Muscle layer of colon (tissue), 2 donors: ENCODE measurements at regions not wholly inside any gene's neighbourhood (a gene's known extent, or its start where the extent isn't known, plus 50 kb on each side); places are given as distances from the start of the nearest gene placed in this dataset.
"Not testable (repeated sequence)": the region's sequence is repeated elsewhere in the genome, so short reads cannot be mapped to it uniquely, and the experiment has no call there.

Experiments used
- H3K27ac ChIP-seq: one replicate; pipeline ENCODE4 v1.7.0; 2013; ENCODE audit warnings: low read depth, mild to moderate bottlenecking, low read length, moderate library complexity
- H3K27me3 ChIP-seq, 2 donors: one replicate each; pipeline ENCODE4 v1.7.0; 2013; ENCODE audit warnings: low read length in 2 of 2, mild to moderate bottlenecking in 2 of 2; ENCODE audit not compliant: insufficient read depth in 2 of 2, control insufficient read depth in 1 of 2
- H3K36me3 ChIP-seq: one replicate; pipeline ENCODE4 v1.7.0; 2013; ENCODE audit warnings: mild to moderate bottlenecking, low read length; ENCODE audit not compliant: insufficient read depth
- H3K4me1 ChIP-seq: one replicate; pipeline ENCODE4 v1.7.0; 2013; ENCODE audit warnings: mild to moderate bottlenecking, low read length; ENCODE audit not compliant: insufficient read depth
- H3K4me3 ChIP-seq, 2 donors: one replicate each; pipeline ENCODE4 v1.7.0; 2013; ENCODE audit warnings: low read length in 2 of 2, low read depth in 1 of 2, mild to moderate bottlenecking in 1 of 2, moderate library complexity in 1 of 2
- H3K9ac ChIP-seq: one replicate; pipeline ENCODE4 v1.7.0; 2013; ENCODE audit warnings: low read length
- H3K9me3 ChIP-seq: one replicate; pipeline ENCODE4 v1.7.0; 2013; ENCODE audit warnings: mild to moderate bottlenecking, low read length
- donor health status: abdominal sarcoma.
- donor health status: Adenocarcinoma of cecum.

- no peaks in the 10 kb centered on the region for H3K36me3 ChIP-seq
- no peak overlapping the region for H3K27ac ChIP-seq
- H3K4me1 ChIP-seq, result no peaks in the 10 kb centered on the region
- H3K4me3 ChIP-seq, result no peak overlapping the region
- no peaks in the 10 kb centered on the region for H3K27me3 ChIP-seq
- H3K9ac ChIP-seq, result no peak overlapping the region
- H3K9me3 ChIP-seq, result no peaks in the 10 kb centered on the region
These were observed 123.2 kb downstream of the FGF18 start for GRCh38 chr5:171542525-171543140.

- no peaks in the 10 kb centered on the region for H3K27me3 ChIP-seq
- H3K27ac ChIP-seq, result no peak overlapping the region
- H3K9ac ChIP-seq, result no peak overlapping the region
- H3K4me3 ChIP-seq, result no peak overlapping the region
- H3K4me1 ChIP-seq, result no peaks in the 10 kb centered on the region
- H3K36me3 ChIP-seq, result no peaks in the 10 kb centered on the region
- H3K9me3 ChIP-seq, result no peaks in the 10 kb centered on the region
These were observed 123.8 kb downstream of the FGF18 start for GRCh38 chr5:171543148-171543815.

- Histone ChIP-seq H3K4me3 (no peak overlapping the region), H3K36me3 (no peaks in the 10 kb centered on the region), H3K27ac (no peak overlapping the region), H3K9ac (no peak overlapping the region), H3K27me3 (no peaks in the 10 kb centered on the region), H3K4me1 (no peaks in the 10 kb centered on the region), H3K9me3 (no peaks in the 10 kb centered on the region)
These were observed 125.7 kb downstream of the FGF18 start for GRCh38 chr5:171544913-171545765.

- no peaks in the 10 kb centered on the region for H3K4me1 ChIP-seq
- no peak overlapping the region for H3K9ac ChIP-seq
- no peaks in the 10 kb centered on the region for H3K9me3 ChIP-seq
- H3K4me3 ChIP-seq, result no peak overlapping the region
- H3K27ac ChIP-seq, result no peak overlapping the region
- H3K36me3 ChIP-seq, result no peaks in the 10 kb centered on the region
- no peaks in the 10 kb centered on the region for H3K27me3 ChIP-seq
These were observed 129.8 kb downstream of the FGF18 start for GRCh38 chr5:171549274-171549673.

- not testable (repeated sequence) for H3K36me3 ChIP-seq, H3K27ac ChIP-seq, H3K4me3 ChIP-seq, H3K4me1 ChIP-seq, H3K9ac ChIP-seq, H3K9me3 ChIP-seq, H3K27me3 ChIP-seq
These were observed 134.4 kb downstream of the FGF18 start for GRCh38 chr5:171553817-171554216.

GRCh38 chr5:171555160-171555559, 135.7 kb downstream of the FGF18 start:
- Histone ChIP-seq H3K4me3 (no peak overlapping the region), H3K9ac (no peak overlapping the region), H3K9me3 (no peaks in the 10 kb centered on the region), H3K27me3 (no peaks in the 10 kb centered on the region), H3K4me1 (no peaks in the 10 kb centered on the region), H3K27ac (no peak overlapping the region), H3K36me3 (no peaks in the 10 kb centered on the region)

GRCh38 chr5:171562822-171563221, 143.4 kb downstream of the FGF18 start:
- Histone ChIP-seq H3K9me3 (no peaks in the 10 kb centered on the region), H3K27me3 (no peaks in the 10 kb centered on the region), H3K9ac (no peak overlapping the region), H3K4me1 (no peaks in the 10 kb centered on the region), H3K36me3 (no peaks in the 10 kb centered on the region), H3K27ac (no peak overlapping the region), H3K4me3 (no peak overlapping the region)

- H3K4me3 ChIP-seq, result no peak overlapping the region
- no peaks in the 10 kb centered on the region for H3K4me1 ChIP-seq
- no peak overlapping the region for H3K27ac ChIP-seq
- H3K9me3 ChIP-seq, result peaks cover 7% of the 10 kb centered on the region
- no peaks in the 10 kb centered on the region for H3K27me3 ChIP-seq
- H3K36me3 ChIP-seq, result no peaks in the 10 kb centered on the region
- H3K9ac ChIP-seq, result no peak overlapping the region
These were observed 148.9 kb downstream of the FGF18 start for GRCh38 chr5:171568389-171568788.

- no peaks in the 10 kb centered on the region for H3K36me3 ChIP-seq
- H3K4me3 ChIP-seq, result no peak overlapping the region
- no peaks in the 10 kb centered on the region for H3K4me1 ChIP-seq
- H3K9me3 ChIP-seq, result peaks cover 7% of the 10 kb centered on the region
- H3K27me3 ChIP-seq, result no peaks in the 10 kb centered on the region
- H3K9ac ChIP-seq, result no peak overlapping the region
- no peak overlapping the region for H3K27ac ChIP-seq
These were observed 149.7 kb downstream of the FGF18 start for GRCh38 chr5:171569065-171569712.

GRCh38 chr5:171570244-171570825, 150.9 kb downstream of the FGF18 start:
- no peak overlapping the region for H3K27ac ChIP-seq
- H3K4me1 ChIP-seq, result no peaks in the 10 kb centered on the region
- H3K9ac ChIP-seq, result no peak overlapping the region
- H3K27me3 ChIP-seq, result no peaks in the 10 kb centered on the region
- H3K36me3 ChIP-seq, result no peaks in the 10 kb centered on the region
- H3K4me3 ChIP-seq, result no peak overlapping the region
- peaks cover 7% of the 10 kb centered on the region for H3K9me3 ChIP-seq

- H3K9ac ChIP-seq, result no peak overlapping the region
- H3K9me3 ChIP-seq, result peaks cover 7% of the 10 kb centered on the region
- H3K27ac ChIP-seq, result no peak overlapping the region
- H3K27me3 ChIP-seq, result no peaks in the 10 kb centered on the region
- no peaks in the 10 kb centered on the region for H3K36me3 ChIP-seq
- H3K4me3 ChIP-seq, result no peak overlapping the region
- H3K4me1 ChIP-seq, result no peaks in the 10 kb centered on the region
These were observed 152.2 kb downstream of the FGF18 start for GRCh38 chr5:171571663-171572062.
